ENCODE measurements at regions not wholly inside any gene's neighbourhood (a gene's known extent, or its start where the extent isn't known, plus 50 kb on each side); places are given as distances from the start of the nearest gene placed in this dataset.

DNA sequence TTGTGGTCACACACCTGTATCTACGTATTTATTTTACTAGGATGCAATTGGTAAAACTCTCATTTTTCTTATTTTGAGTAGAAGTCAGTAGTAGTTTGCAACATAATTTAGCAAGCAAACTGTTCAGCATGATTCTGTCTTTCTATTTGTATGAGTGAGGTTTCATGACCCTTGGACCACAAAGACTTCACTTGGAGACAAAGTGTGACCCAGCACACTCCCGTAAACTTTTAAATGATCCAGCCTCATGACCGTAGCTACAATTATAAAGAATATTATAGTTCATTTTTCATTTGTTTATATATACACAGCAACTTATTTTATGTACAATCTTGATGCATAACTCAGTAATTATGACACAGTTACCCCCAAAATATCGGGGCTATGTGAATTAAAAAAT lies 86.5 kb downstream of the ERCC5 start:
- no peak for ATAC-seq (ENCODE audit: low read depth)
- no peaks in the 10 kb centered on the region for H3K27me3 Mint-ChIP-seq
- CTCF ChIA-PET: no interaction called here

DNA sequence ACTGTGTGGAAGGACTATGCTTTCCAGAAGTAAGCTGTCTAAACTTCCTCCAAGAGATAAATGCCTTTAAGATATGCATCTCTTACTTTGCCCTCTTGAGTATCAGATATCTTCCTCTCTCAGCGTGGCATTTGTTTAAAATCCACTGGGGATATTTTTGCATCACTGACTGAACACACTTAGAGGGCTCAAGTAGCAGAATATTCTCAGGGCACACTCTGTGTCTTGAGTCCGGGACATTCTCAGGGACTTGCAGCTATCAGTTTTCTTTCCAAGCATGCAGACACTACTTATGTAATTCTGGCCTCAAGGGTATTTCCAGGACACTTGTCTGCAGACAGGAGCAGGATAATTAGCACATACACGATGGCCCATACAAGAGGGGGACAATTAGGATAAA lies 84.7 kb downstream of the ERCC5 start:
- Mint-ChIP-seq H3K4me3 (no peak overlapping the region), H3K9me3 (peaks cover 8% of the 10 kb centered on the region), H3K36me3 (ENCODE audit: low read depth) (no peaks in the 10 kb centered on the region), H3K4me1 (peaks cover 7% of the 10 kb centered on the region), H3K27ac (no peak overlapping the region), H3K27me3 (peaks cover under 1% of the 10 kb centered on the region)
- CTCF ChIA-PET: no interaction called here
- ATAC-seq (ENCODE audit: low read depth) (no peak), DNase-seq (no peak)
- TF ChIP-seq, protein P1, sequence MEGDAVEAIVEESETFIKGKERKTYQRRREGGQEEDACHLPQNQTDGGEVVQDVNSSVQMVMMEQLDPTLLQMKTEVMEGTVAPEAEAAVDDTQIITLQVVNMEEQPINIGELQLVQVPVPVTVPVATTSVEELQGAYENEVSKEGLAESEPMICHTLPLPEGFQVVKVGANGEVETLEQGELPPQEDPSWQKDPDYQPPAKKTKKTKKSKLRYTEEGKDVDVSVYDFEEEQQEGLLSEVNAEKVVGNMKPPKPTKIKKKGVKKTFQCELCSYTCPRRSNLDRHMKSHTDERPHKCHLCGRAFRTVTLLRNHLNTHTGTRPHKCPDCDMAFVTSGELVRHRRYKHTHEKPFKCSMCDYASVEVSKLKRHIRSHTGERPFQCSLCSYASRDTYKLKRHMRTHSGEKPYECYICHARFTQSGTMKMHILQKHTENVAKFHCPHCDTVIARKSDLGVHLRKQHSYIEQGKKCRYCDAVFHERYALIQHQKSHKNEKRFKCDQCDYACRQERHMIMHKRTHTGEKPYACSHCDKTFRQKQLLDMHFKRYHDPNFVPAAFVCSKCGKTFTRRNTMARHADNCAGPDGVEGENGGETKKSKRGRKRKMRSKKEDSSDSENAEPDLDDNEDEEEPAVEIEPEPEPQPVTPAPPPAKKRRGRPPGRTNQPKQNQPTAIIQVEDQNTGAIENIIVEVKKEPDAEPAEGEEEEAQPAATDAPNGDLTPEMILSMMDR (IDR thresholded peaks at IDR 0.05): no peak
- intact Hi-C loops (cut with micrococcal nuclease): no loop called here
- POLR2A ChIA-PET: no interaction called here

More for the DNA sequence above, 86.5 kb downstream of the ERCC5 start:
- POLR2A ChIA-PET: no interaction called here
- DNase-seq: no peak
- intact Hi-C loops (cut with micrococcal nuclease): no loop called here
- peaks cover 12% of the 10 kb centered on the region for H3K4me1 Mint-ChIP-seq
- H3K4me3 Mint-ChIP-seq: no peak overlapping the region
- no peak overlapping the region for H3K27ac Mint-ChIP-seq
- H3K36me3 Mint-ChIP-seq (ENCODE audit: low read depth): no peaks in the 10 kb centered on the region
- no peaks in the 10 kb centered on the region for H3K9me3 Mint-ChIP-seq
- TF ChIP-seq, protein P1 (IDR thresholded peaks at IDR 0.05): no peak

DNA sequence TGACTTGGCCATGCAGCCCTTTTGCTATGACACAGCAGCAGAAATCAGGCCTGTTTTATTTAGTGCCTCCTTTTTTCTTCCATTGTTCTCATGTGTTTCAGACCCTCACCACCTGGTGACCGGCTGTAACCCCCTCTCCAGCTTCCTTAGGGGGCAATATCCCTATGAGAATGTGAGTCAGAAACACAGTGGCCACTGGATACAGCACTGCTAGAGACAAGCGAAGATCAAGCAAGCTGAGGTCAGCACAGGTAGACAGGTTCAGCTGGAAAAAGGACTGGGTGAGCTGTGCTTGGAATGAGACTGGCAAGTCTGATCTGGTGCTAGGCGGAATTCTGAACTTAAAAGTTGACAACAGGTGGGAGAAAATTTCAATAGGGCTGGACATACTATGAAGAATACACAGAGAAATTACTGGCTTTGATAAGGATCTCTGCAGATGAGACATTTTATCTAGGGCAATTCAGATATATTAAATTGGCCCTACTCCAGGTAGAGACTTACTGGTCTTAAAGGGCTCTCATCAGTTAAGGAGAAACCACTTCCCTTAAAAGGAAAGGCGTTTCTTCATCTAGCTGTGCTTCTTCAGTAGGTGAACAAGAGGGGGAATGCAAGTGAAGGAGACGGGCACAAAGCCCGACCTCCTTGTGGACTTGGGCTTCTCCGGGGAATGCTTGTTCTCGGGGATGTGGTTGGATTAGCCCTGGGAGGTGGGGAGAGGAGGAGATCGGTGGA lies 83.3 kb downstream of the ERCC5 start:
- peaks cover 12% of the 10 kb centered on the region for H3K9me3 Mint-ChIP-seq
- H3K27ac Mint-ChIP-seq: no peak overlapping the region
- ATAC-seq (ENCODE audit: low read depth): no peak
- peaks cover 3% of the 10 kb centered on the region for H3K4me1 Mint-ChIP-seq
- no peak for DNase-seq
- ChIA-PET CTCF (no interaction called here), POLR2A (no interaction called here)
- peaks cover 2% of the 10 kb centered on the region for H3K27me3 Mint-ChIP-seq
- TF ChIP-seq, protein P1 (IDR thresholded peaks at IDR 0.05): no peak
- H3K4me3 Mint-ChIP-seq: no peak overlapping the region
- H3K36me3 Mint-ChIP-seq (ENCODE audit: low read depth): no peaks in the 10 kb centered on the region
- intact Hi-C loops (cut with micrococcal nuclease): no loop called here
